NB4 (cell line): ENCODE measurements at regions not wholly inside any gene's neighbourhood (a gene's known extent, or its start where the extent isn't known, plus 50 kb on each side); places are given as distances from the start of the nearest gene placed in this dataset.

Experiments
- CTCF ChIP-seq: IDR thresholded peaks from one replicate; pipeline ENCODE4 v1.5.1; 2012; ENCODE audit warnings: low read depth, low read length
- POLR2A ChIP-seq: IDR thresholded peaks from 2 replicates; pipeline ENCODE4 v1.6.1; 2011; ENCODE audit warnings: mild to moderate bottlenecking; ENCODE audit not compliant: insufficient read length; ENCODE audit errors: extremely low read depth

GRCh38 chr6:22027040-22027725, 269.7 kb downstream of the PRL start:
- TF ChIP-seq CTCF (no peak), POLR2A (no peak)
